ENCODE measurements at regions not wholly inside any gene's neighbourhood (a gene's known extent, or its start where the extent isn't known, plus 50 kb on each side); places are given as distances from the start of the nearest gene placed in this dataset.
"Not testable (repeated sequence)": the region's sequence is repeated elsewhere in the genome, so short reads cannot be mapped to it uniquely, and the experiment has no call there.

DNA sequence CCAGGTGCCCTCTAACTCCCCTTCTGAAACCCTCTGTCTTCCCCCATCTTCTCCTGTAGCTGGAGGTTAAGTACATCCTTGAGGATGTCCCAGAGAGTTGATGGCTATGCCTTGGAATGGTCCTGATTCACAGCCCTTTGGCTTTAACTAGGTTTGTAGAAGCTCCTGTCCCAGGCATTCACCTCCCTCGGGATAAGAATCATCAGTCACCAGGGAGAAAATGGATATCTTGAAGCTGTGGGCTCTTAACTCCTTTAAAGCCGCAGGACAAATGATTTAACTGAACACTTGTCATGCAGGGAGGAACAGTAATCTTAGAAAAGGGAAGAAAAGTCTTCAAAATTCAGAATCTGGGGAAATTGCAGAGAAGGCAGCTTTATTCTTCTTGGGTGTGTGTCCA, 139.9 kb downstream of the PSAT1 start:
- no peak for DNase-seq (ENCODE audit: extremely low read depth in 1 of 11, low read depth in 9 of 11, low spot score in 4 of 11)

DNA sequence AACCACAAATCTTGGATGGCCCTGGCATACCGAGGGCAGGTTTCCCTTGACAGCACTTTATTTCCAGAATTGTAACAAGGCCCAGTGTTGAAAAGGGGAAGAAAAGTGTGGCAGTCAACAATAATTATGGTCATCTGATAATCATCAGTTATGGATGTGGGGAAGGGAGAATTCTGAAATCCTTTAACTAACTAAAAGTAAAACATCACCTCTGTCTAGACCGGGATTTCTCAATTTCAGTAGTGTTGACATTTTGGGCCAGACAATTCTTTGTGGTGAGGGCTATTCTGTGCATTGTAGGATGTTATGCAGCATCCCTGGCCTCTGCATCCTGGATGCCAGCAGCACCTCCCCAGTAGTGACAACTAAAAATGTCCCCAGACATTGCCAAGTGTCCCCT, 140.4 kb downstream of the PSAT1 start:
- no peak for DNase-seq (ENCODE audit: extremely low read depth in 1 of 11, low read depth in 9 of 11, low spot score in 4 of 11)

DNA sequence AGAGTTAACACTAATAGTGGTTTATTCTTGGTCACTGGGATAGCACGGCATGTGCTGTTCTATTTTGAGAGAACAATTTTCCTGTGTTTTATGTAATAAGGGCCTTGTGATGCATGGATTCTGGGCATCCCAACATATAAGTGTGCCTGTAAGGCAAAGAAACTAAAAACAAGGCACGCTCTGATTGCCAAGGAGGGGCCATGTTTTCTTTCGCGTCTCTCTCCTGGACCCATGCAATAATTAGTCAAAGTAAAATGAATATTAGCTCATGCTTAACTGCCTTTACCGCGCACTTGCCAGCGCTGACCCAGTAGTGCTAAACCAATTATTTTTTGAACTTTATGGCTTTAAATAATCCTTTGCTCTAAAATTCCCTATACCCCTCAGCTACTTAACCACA, 140.9 kb downstream of the PSAT1 start:
- DNase-seq (ENCODE audit: extremely low read depth in 1 of 11, low read depth in 9 of 11, low spot score in 4 of 11), result no peak

DNA sequence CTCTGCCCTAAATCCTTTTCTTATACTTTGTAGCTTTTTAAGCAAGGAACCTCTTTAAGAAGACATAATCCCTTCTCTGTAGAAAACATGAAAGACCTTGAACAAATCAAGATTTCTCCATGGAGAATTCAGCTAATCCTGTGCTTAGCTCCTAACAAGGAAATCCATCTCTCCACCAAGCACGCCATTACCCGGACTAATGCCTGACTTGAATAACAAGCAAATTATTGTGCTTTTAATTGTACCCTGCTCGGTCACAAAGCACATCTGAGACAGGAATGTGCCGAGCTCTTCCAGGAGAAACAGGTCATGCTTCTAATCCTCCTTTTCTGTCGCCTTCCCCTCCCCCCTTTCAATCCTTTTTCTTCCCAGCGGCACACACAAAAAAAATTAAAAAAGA, 141.3 kb downstream of the PSAT1 start:
- no peak for DNase-seq (ENCODE audit: extremely low read depth in 1 of 11, low read depth in 9 of 11, low spot score in 4 of 11)

DNA sequence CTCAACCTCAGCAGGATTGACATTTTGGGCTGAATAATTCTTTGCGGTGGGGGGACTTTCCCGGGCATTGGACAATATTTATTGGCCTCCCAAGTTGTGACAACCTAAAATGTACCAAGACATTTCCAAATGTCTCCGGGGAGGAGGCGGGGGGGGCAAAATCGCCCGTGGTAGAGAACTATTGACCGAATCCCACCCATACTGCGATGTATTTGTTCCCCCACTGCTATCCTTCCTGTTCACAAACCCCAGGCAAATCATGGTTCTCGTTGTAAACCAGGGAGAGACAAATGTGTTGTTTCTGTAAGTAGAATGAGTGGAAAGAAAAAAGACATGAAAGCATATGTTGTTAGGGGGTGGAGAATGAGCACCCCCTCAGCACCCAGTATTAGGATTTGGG, 141.9 kb downstream of the PSAT1 start:
- DNase-seq (ENCODE audit: extremely low read depth in 1 of 11, low read depth in 9 of 11, low spot score in 4 of 11), result no peak

DNA sequence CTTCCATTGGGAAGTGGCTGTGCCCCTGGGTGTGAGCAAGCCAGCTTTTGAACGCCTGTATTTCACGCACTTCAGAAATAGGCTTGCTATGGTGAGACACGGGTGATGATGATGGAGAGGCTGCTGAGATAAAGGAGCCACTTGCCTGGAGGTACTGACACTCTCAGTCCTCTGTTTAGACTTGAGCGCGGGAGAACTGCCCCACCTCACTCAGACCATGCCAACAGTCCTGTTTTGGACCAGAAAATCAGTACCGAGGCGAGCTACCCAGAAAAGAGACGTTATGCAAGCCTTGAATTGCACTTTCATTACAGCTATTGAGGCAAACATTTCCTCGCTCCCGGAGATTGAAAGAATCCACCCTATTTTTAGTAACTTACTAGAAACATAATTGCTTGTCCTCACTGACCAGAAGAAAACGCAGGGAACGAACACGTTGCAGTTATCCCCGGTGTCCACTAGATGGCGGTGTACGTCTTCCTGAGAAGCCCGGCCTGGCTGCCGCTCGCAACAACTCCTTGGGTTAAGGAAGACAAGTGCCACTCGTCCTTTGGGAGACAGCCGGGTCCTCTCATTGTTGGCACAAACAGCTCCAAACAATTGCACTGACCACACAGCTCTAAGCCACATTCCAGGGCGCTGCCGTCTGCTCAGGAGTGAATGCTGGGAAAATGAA, 142.4 kb downstream of the PSAT1 start:
- peak; percentile 67 to 86 (median 83) for DNase-seq (ENCODE audit: extremely low read depth in 1 of 11, low read depth in 9 of 11, low spot score in 4 of 11)

DNA sequence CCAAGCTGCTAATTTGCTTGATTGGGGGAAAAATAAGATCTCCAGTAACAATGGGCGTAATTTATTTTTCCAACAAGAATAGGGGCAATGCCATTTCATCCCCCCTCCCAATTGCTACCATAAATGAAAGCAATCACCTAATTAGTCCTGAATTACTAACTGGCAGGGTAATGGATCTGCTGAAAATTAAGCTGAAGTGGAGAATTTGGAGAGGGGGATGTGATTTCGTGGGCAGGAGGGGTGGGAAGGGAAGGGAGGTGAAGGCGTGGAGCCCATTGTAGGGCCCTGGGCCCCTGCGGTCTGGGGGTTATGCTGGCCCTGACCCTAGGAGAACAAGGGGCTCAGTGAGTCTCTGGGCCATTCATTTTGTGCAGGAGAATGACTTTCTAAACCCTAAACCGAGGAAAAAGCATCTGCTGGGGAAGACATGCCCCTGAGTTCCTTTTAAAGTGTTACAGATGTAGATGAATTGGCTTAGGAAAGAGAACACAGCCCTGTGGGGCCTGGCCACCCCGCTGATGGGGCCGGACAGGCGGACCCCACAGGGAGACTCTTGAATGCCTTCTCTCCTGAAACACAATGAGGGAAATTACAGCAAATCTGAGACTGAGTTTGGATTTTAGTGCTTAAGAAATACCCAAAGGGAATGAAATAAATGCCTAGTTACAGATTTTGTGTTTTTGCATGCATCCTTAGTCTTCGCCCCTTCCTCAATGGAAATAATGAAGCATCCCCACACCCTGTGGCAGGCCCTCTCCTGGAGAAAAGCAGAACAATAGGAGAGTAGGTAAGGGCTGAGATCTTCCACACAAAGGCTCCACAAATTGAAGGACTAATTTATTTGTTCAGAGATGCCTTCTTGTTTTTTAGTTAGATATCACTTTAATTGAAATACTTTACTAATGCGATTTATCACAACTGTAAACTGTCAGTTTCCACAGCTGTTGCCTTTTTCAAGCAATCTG, 143.2 kb downstream of the PSAT1 start:
- DNase-seq (ENCODE audit: extremely low read depth in 1 of 11, low read depth in 9 of 11, low spot score in 4 of 11), result no peak

DNA sequence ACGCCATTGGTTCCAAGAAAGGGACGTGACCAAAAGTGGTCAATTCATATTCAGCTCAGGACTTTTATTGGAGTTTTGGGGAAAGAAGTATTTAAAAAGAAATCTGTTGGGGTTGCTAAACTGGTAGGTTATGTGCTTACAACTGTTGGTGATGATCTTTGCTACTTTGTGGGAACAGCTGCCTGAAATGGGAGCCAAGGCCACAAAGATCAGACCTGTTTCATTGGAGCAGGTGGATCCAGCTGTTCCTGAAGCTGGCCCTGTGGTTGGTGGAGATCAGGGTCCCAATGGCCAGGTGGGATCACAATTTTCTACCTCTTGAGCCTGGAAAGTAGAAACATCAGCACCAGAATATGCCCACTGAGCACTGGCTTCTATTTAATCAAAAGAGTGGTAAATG, 144.5 kb downstream of the PSAT1 start:
- no peak for DNase-seq (ENCODE audit: extremely low read depth in 1 of 11, low read depth in 9 of 11, low spot score in 4 of 11)

DNA sequence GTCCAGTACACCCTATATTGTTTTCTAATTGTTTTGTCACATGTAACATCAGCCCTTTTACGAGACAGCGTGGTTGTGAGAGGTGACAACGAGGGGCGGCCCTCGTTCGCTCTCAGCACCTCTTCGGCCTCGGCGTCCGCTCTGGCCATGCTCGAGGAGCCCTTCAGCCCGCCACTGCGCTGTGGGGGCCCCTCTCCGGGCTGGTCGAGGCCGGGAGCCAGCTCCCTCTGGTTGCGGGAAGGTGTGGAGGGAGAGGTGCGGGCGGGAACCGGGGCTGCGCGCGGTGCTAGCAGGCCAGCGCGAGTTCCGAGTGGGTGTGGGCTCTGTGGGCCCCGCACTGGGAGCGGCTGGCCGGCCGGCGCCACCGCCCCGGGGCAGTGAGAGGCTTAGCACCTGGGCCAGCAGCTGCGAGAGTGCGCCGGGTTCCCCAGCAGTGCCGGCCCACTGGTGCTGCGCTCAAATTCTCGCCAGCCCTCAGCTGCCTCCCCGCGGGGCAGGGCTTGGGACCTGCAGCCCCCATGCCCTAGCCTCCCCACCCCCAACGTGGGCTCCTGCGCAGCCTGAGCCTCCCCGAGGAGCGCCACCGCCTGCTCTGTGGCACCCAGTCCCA, 145.0 kb downstream of the PSAT1 start:
- DNase-seq (ENCODE audit: extremely low read depth in 1 of 11, low read depth in 9 of 11, low spot score in 4 of 11), result no peak

DNA sequence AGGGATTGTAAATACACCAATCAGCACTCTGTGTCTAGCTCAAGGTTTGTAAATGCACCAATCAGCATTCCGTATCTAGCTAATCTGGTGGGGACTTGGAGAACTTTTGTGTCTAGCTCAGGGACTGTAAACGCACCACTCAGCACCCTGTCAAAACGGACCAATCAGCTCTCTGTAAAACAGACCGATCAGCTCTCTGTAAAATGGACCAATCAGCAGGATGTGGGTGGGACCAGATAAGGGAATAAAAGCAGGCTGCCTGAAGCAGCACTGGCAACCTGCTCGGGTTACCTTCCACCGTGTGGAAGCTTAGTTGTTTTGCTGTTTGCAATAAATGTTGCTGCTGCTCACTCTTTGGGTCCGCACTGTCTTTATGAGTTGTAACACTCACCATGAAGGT, 145.7 kb downstream of the PSAT1 start:
- DNase-seq (ENCODE audit: extremely low read depth in 1 of 11, low read depth in 9 of 11, low spot score in 4 of 11), result not testable (repeated sequence)

DNA sequence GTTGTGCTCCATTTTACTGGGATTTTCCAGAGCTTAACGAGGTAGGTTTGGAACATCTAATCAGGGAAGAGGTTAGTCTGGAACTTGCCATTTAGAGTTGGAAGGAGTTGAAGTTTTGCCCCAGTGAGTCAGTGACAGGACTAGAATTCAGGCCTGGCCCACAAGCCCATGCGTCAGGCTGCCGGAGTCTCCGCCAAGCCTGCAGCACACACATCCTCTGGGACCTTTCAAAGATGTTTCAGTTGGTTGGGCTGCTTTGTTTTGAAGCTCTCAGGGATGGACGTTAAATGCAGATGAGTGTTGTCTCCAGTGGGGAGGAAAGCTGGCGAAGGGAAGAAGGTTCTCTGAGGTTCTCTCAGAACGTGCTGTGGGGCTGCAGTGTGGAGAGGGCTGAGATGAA, 147.0 kb downstream of the PSAT1 start:
- no peak for DNase-seq (ENCODE audit: extremely low read depth in 1 of 11, low read depth in 9 of 11, low spot score in 4 of 11)

DNA sequence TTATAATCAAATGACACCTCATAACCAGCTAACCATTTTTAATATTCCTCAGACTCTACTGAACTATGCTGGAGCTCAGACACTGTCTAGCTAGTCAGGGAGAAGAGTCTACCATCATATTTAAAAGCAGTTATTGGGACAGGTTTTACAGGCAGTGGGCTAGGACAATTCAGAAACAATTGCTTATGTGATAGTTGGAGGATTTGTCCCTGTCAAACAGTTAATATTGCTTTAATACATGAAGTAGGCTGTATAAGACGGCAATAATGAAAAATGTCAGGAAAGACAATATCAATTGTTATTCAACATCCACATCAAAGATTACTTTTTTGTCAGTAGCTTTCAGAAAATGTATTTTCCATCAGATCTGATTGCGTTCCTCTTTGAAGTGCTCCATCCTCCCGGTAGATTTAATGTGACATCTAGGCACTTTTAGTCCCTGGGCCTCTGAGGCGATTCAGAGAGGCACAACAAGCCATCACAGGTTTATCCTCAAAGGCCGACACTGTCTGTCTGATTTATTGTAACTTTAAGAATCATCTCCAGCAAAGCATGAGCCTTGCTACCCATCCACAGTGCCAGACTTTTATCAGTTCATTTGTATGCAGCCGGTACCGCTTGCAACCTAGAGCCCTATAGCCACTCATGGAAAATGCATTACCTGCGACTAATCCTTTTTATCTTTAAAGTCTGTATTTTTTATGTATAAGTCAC, 152.2 kb downstream of the PSAT1 start:
- no peak for DNase-seq (ENCODE audit: extremely low read depth in 1 of 11, low read depth in 9 of 11, low spot score in 4 of 11)

DNA sequence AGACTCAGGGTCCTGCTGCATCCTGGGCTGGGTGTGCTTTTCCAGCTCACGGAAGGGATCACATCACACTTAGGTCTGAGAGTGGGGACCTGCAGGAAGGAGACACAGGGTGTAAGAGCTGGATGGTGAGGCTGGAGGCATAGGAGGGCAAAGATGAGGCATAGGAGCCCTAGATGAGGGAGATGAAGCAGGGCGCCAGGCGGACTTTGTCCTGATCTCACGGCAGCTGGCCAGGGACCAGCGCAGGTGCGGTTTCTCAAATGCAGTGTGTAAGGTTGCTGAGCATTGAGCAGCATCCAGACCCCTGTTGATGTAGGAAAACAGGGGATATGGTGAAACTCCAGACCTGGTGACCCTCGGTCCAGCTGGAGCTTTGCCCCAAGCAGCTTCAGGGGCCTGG, 156.5 kb downstream of the PSAT1 start:
- no peak for DNase-seq (ENCODE audit: extremely low read depth in 1 of 11, low read depth in 9 of 11, low spot score in 4 of 11)

DNA sequence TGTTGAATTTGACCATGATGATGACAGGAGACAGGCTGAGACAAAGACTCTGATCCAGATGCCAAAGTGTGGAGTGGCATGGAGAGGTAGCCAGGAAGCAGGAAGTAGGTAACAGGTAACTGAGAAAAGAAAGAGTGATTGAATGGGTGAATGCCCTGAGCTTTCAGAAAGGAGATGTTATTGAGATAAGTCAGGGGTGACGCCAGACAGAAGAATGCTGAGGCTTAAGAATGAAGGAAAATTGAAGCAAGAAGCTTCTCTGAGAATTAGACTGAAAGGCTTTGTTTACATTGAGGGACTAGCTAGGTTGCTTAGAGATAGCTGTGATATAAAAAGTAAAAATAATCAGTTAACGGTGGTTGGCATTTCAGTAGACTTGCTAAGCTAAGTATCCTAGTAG, 165.7 kb downstream of the PSAT1 start:
- no peak for DNase-seq (ENCODE audit: extremely low read depth in 1 of 11, low read depth in 9 of 11, low spot score in 4 of 11)

DNA sequence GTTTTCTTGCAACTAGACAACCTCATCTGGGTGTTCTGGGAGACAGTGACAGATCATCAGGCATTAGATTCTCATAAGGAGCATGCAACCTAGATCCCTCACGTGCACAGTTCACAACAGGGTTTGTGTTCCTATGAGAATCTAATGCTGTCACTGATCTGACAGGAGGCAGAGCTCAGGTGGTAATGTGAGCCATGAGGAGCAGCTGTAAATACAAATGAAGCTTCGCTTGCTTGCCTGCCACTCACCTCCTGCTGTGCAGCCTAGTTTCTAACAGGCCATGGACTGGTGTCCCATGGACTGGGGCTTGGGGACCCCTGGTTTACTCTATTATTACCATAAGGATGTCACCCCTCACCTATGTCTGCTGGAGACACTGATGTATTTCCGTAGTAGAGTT, 166.8 kb downstream of the PSAT1 start:
- no peak for DNase-seq (ENCODE audit: extremely low read depth in 1 of 11, low read depth in 9 of 11, low spot score in 4 of 11)

DNA sequence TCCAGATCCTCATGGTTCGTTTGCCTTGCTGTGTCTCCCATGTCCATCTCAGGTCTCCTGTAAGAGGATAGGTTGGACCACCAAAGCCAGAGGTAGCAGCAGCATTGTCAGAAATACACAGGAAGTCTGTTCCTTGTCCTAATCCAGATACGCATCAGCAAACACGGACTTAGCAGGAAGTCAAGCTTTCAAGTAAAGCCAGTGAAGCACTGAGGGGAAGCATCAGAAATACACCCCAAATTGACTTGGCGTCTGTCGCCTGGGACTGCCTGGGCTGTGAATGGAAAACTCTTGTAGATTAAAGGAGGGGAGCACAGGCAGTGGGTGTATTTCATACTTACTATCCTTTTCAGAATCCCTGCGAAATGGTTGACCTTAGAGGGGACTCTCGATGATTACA, 171.3 kb downstream of the PSAT1 start:
- no peak for DNase-seq (ENCODE audit: extremely low read depth in 1 of 11, low read depth in 9 of 11, low spot score in 4 of 11)

DNA sequence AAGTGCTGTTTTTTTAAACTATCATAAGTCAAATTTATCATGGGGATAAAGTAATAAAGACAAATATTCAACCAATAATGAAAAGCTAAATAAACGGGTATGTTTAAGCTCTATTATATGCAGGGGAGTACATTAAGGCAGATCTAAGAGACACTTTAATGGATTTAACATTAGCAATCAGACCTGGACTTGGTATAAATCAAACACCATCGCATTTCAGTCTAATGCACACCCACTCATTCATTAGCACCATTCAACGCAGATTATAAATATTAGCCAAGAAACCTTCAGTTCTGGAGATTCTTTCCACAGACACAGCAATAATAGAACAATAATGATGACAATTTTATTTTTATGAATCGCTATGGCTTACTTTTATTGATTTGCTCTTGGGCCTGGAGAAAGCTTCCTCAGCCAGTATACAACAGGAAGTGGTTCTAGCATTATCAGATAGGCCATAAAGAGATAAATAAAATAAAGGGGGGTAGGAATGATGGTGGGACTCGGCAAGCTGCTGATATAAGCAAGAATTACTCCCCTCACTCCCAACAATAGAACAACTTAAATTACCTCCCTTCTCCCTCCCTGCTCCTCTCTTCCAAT, 172.2 kb downstream of the PSAT1 start:
- no peak for DNase-seq (ENCODE audit: extremely low read depth in 1 of 11, low read depth in 9 of 11, low spot score in 4 of 11)

DNA sequence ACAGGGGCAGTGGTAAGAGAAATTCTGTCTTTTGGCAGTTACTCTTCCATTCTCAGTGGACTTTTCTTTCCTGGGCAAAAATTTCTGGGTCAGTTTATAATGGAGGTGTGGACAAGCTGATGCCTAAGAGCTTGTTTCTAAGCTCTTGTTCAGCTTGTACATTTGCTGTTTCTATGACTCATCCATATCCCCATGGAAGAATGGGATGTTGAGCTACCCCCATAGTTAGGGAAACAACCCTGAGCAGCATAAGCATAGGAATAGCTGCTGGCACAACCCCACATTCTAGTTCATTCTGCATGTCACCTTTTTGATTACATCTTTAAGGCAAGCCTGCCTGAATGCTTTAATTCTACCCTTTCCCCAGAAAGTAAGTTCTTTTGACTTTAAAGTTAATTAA, 173.3 kb downstream of the PSAT1 start:
- DNase-seq (ENCODE audit: extremely low read depth in 1 of 11, low read depth in 9 of 11, low spot score in 4 of 11), result no peak

DNA sequence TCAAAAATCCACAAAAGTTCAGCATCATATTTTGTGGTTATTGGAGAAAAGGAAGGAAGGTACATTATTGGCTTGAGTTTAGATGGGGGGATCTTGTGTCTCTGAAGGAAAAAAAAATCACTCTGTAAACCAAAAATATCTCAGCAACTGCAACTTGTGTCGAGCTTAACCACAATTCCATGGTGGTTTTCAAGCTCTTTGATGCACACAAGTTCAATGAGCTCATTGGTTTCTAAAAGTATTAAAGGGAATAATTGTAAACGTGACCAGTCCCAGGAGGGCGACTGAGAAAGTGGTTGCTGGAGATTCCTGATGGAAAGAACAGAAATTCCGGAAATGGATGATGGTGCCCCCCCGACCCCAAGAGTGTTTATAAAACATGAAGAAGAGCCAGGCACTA, 173.8 kb downstream of the PSAT1 start:
- DNase-seq (ENCODE audit: extremely low read depth in 1 of 11, low read depth in 9 of 11, low spot score in 4 of 11), result no peak
